Ovary (tissue), 7 donors: ENCODE measurements at regions not wholly inside any gene's neighbourhood (a gene's known extent, or its start where the extent isn't known, plus 50 kb on each side); places are given as distances from the start of the nearest gene placed in this dataset.

Source experiments
- DNase-seq, 5 donors: peaks; one replicate each; pipeline ENCODE4 v3.0.0-alpha.2; 2019 to 2020
- H3K27ac ChIP-seq, 2 donors: fragments of 200-600 bp; one replicate each; pipeline versions ENCODE4 v1.5.1 to v1.8.0; 2019 to 2022
- H3K27me3 ChIP-seq: fragments of 200-600 bp; one replicate; pipeline ENCODE4 v1.8.0; 2022
- H3K36me3 ChIP-seq: fragments of 200-600 bp; sonication (generic); one replicate; pipeline ENCODE4 v1.5.1; 2019
- H3K4me1 ChIP-seq: one replicate; pipeline ENCODE4 v1.8.1; 2013; ENCODE audit warnings: mild to moderate bottlenecking, moderate library complexity; ENCODE audit not compliant: insufficient read depth
- H3K4me3 ChIP-seq: fragments of 200-600 bp; sonication (generic); one replicate; pipeline ENCODE4 v1.5.1; 2017
- H3K9me3 ChIP-seq, 2 donors: fragments of 200-600 bp in 1 of 2; sonication (generic) in 1 of 2; one replicate each; pipeline versions ENCODE4 v1.5.1 to v1.8.1; 2013 to 2019; ENCODE audit warnings: mild to moderate bottlenecking in 1 of 2, moderate library complexity in 1 of 2
- EP300 ChIP-seq: sonication (generic); formaldehyde crosslinking; IDR thresholded peaks from one replicate; pipeline ENCODE4 v1.6.1; 2017; ENCODE audit warnings: antibody characterized with exemption
- POLR2A ChIP-seq: fragments of 450-650 bp; IDR thresholded peaks from one replicate; pipeline ENCODE4 v1.6.1; 2017; ENCODE audit warnings: antibody characterized with exemption, mild to moderate bottlenecking, moderate library complexity
- WGBS, 3 donors: extraction: QIAGEN DNeasy Blood & Tissue Kit in 1 of 3; methylation state at CpG; one replicate each; pipeline versions ENCODE4 v1.1.5 to v1.1.7; 2013 to 2017; 5-methylcytosine and 5-hydroxymethylcytosine counted together
- intact Hi-C, 4 donors: fragments of 100-400 bp; cut with DNase I; formaldehyde crosslinking; loops; one replicate each; pipeline versions ENCODE4 v1.11.0 to v1.15.1; 2022 to 2023
- TF ChIP-seq, protein P1 (sequence below), 3 donors: fragments of 450-650 bp in 2 of 3; fragments of 200-600 bp in 1 of 3; IDR thresholded peaks; one replicate each; pipeline versions ENCODE4 v1.5.1 to v1.8.0; 2016 to 2022; ENCODE audit warnings: antibody characterized with exemption in 3 of 3, mild to moderate bottlenecking in 1 of 3
- donor health status: DM: no; HTN: no; CAD: no; lungs with moderate emphysema.
- donor health status: DM: no; HTN: no; CAD: no.
- donor health status: Bipolar disorder and iron deficiency.
- donor health status: DM: no; HTN: no; CAD: no.
- donor health status: DM: yes; HTN: yes; CAD: no.

DNA sequence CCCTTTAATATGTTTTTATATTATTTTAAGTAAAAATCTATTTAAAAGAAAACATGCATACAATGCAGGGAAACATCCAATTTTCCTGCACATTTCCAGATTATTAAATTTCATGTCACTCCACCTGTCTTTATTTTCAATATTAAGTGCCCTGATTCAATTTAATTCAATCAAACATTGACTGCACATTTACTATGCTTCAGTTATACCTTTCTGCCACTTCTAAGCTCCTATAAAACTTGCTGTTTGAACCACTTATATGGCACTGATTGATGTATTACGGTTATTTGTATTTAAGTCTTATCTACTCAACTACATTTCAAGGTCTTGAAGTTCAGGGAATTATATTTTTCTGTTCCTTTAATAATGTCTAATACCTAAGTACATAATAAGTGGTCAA, 198.0 kb downstream of the CAVIN4 start:
- Histone ChIP-seq H3K27me3 (no peaks in the 10 kb centered on the region), H3K9me3 (no peaks in the 10 kb centered on the region), H3K27ac (no peak overlapping the region), H3K36me3 (no peaks in the 10 kb centered on the region), H3K4me3 (no peak overlapping the region), H3K4me1 (no peaks in the 10 kb centered on the region)
- TF ChIP-seq EP300 (no peak), POLR2A (no peak)
- TF ChIP-seq, protein P1, sequence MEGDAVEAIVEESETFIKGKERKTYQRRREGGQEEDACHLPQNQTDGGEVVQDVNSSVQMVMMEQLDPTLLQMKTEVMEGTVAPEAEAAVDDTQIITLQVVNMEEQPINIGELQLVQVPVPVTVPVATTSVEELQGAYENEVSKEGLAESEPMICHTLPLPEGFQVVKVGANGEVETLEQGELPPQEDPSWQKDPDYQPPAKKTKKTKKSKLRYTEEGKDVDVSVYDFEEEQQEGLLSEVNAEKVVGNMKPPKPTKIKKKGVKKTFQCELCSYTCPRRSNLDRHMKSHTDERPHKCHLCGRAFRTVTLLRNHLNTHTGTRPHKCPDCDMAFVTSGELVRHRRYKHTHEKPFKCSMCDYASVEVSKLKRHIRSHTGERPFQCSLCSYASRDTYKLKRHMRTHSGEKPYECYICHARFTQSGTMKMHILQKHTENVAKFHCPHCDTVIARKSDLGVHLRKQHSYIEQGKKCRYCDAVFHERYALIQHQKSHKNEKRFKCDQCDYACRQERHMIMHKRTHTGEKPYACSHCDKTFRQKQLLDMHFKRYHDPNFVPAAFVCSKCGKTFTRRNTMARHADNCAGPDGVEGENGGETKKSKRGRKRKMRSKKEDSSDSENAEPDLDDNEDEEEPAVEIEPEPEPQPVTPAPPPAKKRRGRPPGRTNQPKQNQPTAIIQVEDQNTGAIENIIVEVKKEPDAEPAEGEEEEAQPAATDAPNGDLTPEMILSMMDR (IDR thresholded peaks at IDR 0.05), result no peak
- WGBS, 3 donors, result 80 to 95% (median 85%) methylated on average over 1 of the region's 1 CpG
- intact Hi-C loops, result no loop called here
- DNase-seq, result no peak

DNA sequence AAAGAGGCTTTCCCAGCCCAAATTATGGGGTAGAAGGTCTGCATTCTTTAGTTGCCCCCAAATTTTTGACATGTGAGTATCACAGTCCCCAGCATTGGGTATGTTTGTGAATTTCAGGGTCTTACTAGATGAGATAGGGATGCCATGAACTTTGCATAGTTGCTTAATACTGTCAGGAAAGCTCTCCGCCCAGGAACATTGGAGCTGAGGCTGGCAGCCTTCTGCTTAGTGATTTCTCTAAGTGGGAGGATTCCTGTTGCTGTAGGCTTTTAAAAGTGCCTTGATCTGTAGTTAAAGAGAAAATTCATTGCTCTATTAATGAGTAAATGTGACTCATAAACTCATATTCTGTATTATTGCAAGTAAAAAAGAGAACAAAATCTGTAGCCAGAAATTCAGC, 206.9 kb downstream of the CAVIN4 start:
- no peak overlapping the region for H3K27ac ChIP-seq
- WGBS, 3 donors, result 14 to 32% (median 29%) methylated on average over 1 of the region's 1 CpG
- intact Hi-C loops, result no loop called here
- no peaks in the 10 kb centered on the region for H3K9me3 ChIP-seq
- H3K27me3 ChIP-seq, result no peaks in the 10 kb centered on the region
- DNase-seq, result no peak
- no peaks in the 10 kb centered on the region for H3K4me1 ChIP-seq
- H3K36me3 ChIP-seq, result no peaks in the 10 kb centered on the region
- H3K4me3 ChIP-seq, result no peak overlapping the region
- TF ChIP-seq POLR2A, result no peak

DNA sequence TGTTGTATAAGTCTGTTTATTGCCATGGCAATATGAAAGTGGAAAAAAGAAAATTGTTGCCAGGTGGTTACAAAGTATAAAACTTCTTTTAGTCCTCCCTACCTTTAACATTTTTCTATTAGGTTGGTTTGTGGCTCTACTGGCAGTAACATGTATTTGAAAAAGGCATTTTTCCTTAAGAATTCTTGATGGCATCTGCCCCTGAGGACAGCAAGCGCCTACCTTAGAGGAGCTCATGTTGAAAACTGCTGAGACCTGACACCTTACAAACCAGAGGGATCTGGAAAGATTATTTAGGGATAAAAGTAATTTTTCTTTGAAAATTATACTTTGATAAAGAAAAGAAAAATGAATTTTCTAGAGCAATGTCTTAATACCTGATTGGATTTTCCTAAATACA, 208.1 kb downstream of the CAVIN4 start:
- Histone ChIP-seq H3K27me3 (no peaks in the 10 kb centered on the region), H3K27ac (no peak overlapping the region), H3K4me1 (no peaks in the 10 kb centered on the region), H3K4me3 (no peak overlapping the region), H3K9me3 (no peaks in the 10 kb centered on the region), H3K36me3 (no peaks in the 10 kb centered on the region)
- 91 to 94% (median 92%) methylated on average over 1 of the region's 1 CpG for WGBS, 3 donors
- DNase-seq, result no peak
- TF ChIP-seq, protein P1 (IDR thresholded peaks at IDR 0.05), result no peak
- TF ChIP-seq POLR2A, result no peak
- no peak for TF ChIP-seq EP300
- intact Hi-C loops, result no loop called here

DNA sequence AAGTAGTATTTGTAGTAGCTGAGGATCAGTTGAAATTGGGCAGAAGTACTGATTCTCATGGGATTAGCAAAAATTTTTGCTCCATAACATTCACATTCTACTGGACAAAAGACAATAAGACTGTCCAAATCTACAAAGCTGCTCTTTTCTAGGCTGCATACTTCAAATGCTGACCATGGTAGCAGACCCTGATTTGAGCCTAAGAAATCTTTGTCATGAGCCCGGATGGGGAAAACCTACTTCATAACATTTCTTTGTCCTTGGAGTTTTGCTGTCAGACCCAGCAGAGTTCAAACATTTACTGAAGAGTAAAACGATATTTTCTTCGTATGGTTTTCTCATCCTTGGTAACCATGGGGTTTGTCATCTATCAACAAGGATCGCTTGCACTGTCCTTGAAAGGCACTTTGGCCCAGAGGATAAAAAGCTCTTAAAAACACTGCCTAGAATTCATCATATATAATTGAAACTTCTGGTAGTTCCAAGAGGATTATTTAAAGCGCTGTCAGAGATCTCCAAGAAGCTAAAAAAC, 216.9 kb downstream of the CAVIN4 start:
- Histone ChIP-seq H3K4me1 (no peaks in the 10 kb centered on the region), H3K4me3 (no peak overlapping the region), H3K27ac (no peak overlapping the region), H3K9me3 (no peaks in the 10 kb centered on the region), H3K27me3 (no peaks in the 10 kb centered on the region), H3K36me3 (no peaks in the 10 kb centered on the region)
- intact Hi-C loops, result no loop called here
- WGBS, 3 donors, result 49 to 66% (median 62%) methylated on average over 5 of the region's 5 CpGs
- no peak for DNase-seq
- TF ChIP-seq, protein P1 (IDR thresholded peaks at IDR 0.05), result no peak
- TF ChIP-seq EP300 (no peak), POLR2A (no peak)

DNA sequence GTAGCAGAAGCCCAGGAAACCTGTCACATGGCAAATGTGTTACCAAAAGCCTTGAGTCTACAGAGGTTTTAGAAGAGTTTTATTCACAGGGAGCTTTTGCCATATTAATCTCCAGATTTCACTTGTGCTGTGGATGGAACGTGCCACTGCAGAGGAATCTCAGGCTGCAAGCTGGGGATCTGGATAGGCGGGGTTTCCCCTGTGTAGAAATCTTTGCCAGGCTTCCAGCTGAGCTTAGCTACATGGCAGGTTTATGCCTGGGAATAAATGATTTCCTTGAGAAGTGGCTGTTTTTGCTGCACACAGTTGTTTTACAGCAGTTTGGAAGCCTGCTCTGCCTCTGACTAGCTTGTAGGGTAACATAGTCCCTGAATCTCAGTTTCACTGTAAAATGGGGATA, 224.6 kb upstream of the PLPPR1 start:
- intact Hi-C loops, result no loop called here
- Histone ChIP-seq H3K4me1 (no peaks in the 10 kb centered on the region), H3K36me3 (no peaks in the 10 kb centered on the region), H3K4me3 (no peak overlapping the region), H3K9me3 (no peaks in the 10 kb centered on the region), H3K27me3 (no peaks in the 10 kb centered on the region), H3K27ac (no peak overlapping the region)
- WGBS, 3 donors, result 40 to 49% (median 44%) methylated on average over 2 of the region's 2 CpGs
- TF ChIP-seq, protein P1 (IDR thresholded peaks at IDR 0.05), result no peak
- no peak for TF ChIP-seq EP300
- TF ChIP-seq POLR2A, result no peak
- DNase-seq, result no peak
